Erythroblast (primary cell): ENCODE measurements at regions not wholly inside any gene's neighbourhood (a gene's known extent, or its start where the extent isn't known, plus 50 kb on each side); places are given as distances from the start of the nearest gene placed in this dataset.

Source experiments
- GATA1 ChIP-seq: IDR thresholded peaks from 2 replicates; pipeline ENCODE4 v1.6.1; 2011; ENCODE audit warnings: low read depth, mild to moderate bottlenecking, control low read depth, low read length, moderate library complexity
- POLR2A ChIP-seq: IDR thresholded peaks from 2 replicates; pipeline ENCODE4 v1.6.1; 2011; ENCODE audit warnings: mild to moderate bottlenecking, low read length

DNA sequence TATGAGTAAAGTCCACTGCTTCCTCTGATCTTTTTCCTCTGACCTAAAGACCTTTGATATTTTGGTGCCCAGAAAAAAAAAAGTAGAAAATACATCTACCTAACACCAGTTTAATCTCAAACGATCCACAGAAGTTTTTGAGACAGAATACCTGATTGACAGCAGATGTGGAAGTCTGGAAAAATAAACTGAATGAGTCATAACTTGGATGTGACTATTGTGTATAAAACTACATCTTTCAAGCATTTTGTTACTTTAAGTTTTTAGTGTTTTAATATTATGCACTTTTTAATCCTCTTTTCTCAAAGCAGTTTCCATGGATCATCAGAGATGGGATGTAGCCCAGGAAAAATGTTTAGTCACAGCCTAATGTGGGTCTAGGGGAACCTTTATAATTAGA is 216.1 kb downstream of the SLITRK1 start:
- TF ChIP-seq POLR2A = no peak
- no peak for TF ChIP-seq GATA1
